ENCODE measurements at regions not wholly inside any gene's neighbourhood (a gene's known extent, or its start where the extent isn't known, plus 50 kb on each side); places are given as distances from the start of the nearest gene placed in this dataset.

- CTCF ChIA-PET = interaction anchor here (1.0 kb wide), 1 partner anchor 8 kb away, joined by 3 read pairs; no protein-coding TSS in a partner anchor
- peak; percentile 69 to 74; a peak in 5 of 6 replicates for ATAC-seq
- Histone ChIP-seq H3K27ac (no peak overlapping the region), H3K4me1 (peaks cover 8% of the 10 kb centered on the region; the same call in 2 of the 3 replicates), H3K9me3 (no peaks in the 10 kb centered on the region), H3K4me3 (no peak overlapping the region), H3K4me2 (no peak overlapping the region)
- TF ChIP-seq POLR2A (IDR thresholded peaks at IDR 0.05; ENCODE audit: low read length) = no peak
- no peak for TF ChIP-seq HOXA7 (CRISPR knock-in tag; IDR thresholded peaks at IDR 0.05)
- no peak for TF ChIP-seq NR3C1 (IDR thresholded peaks at IDR 0.05)
- no peak for TF ChIP-seq MAFK (IDR thresholded peaks at IDR 0.05; ENCODE audit: partially characterized antibody)
- TF ChIP-seq PBX3 (IDR thresholded peaks at IDR 0.05) = no peak
- no peak for TF ChIP-seq CHD4 (IDR thresholded peaks at IDR 0.05; ENCODE audit: borderline replicate concordance)
- TF ChIP-seq BHLHE40 (IDR thresholded peaks at IDR 0.05; ENCODE audit: low read depth, low read length) = no peak
- TF ChIP-seq ZSCAN20 (CRISPR knock-in tag; IDR thresholded peaks at IDR 0.05) = no peak
- no peak for TF ChIP-seq POLR2AphosphoS2 (conservative IDR thresholded peaks at IDR 0.05; ENCODE audit: low read length)
- TF ChIP-seq BCL3 (IDR thresholded peaks at IDR 0.05) = no peak
- no peak for TF ChIP-seq NPAS2 (CRISPR knock-in tag; IDR thresholded peaks at IDR 0.05; ENCODE audit: borderline replicate concordance)
- POLR2A ChIA-PET = interaction anchor here (1.5 kb wide), 1 partner anchor 81 kb away, joined by 4 read pairs; the partner anchor contains the start of gene CACUL1
- 52% methylated on average over 3 of the region's 3 CpGs for WGBS (ENCODE audit: missing lambda C conversion rate)
- peak; percentile 28 to 35 for DNase-seq (ENCODE audit: low read depth in 1 of 2, low spot score in 1 of 2)
- FAIRE-seq = no peak
These were observed 81.0 kb upstream of the CACUL1 start for GRCh38 chr10:118835682-118836326.

- Histone ChIP-seq H3K9me3 (no peaks in the 10 kb centered on the region), H3K27ac (no peak overlapping the region), H3K4me3 (no peak overlapping the region), H3K4me1 (peaks cover 8% of the 10 kb centered on the region; the same call in 2 of the 3 replicates), H3K4me2 (no peak overlapping the region)
- TF ChIP-seq HOXB5 (CRISPR knock-in tag; IDR thresholded peaks at IDR 0.05) (no peak), GATA3 (IDR thresholded peaks at IDR 0.05; ENCODE audit: borderline replicate concordance) (no peak), HES2 (IDR thresholded peaks at IDR 0.05) (no peak), NPAS2 (CRISPR knock-in tag; IDR thresholded peaks at IDR 0.05; ENCODE audit: borderline replicate concordance) (no peak), CBX8 (IDR thresholded peaks at IDR 0.05) (no peak)
- POLR2A ChIA-PET = no interaction called here
- CTCF ChIA-PET = interaction anchor here (1.0 to 1.5 kb wide), 2 partner anchors 10 to 35 kb away, joined by 3 to 4 read pairs; no protein-coding TSS in a partner anchor
- peak; percentile 77 for FAIRE-seq
- WGBS (ENCODE audit: missing lambda C conversion rate) = 88% methylated on average over 4 of the region's 4 CpGs
- ATAC-seq = no peak
- no peak for DNase-seq (ENCODE audit: low read depth in 1 of 2, low spot score in 1 of 2)
These were observed 83.6 kb upstream of the CACUL1 start for GRCh38 chr10:118838364-118838763.

- CTCF ChIA-PET = no interaction called here
- Histone ChIP-seq H3K4me1 (peaks cover 8% of the 10 kb centered on the region; the same call in 2 of the 3 replicates), H3K9me3 (no peaks in the 10 kb centered on the region), H3K27ac (no peak overlapping the region), H3K4me2 (no peak overlapping the region), H3K4me3 (no peak overlapping the region)
- WGBS (ENCODE audit: missing lambda C conversion rate) = 68% methylated on average over 3 of the region's 3 CpGs
- DNase-seq (ENCODE audit: low read depth in 1 of 2, low spot score in 1 of 2) (no peak), FAIRE-seq (no peak), ATAC-seq (no peak)
- TF ChIP-seq ELK1 (IDR thresholded peaks at IDR 0.05; ENCODE audit: low read depth, low read length) = no peak
- no peak for TF ChIP-seq RCOR1 (IDR thresholded peaks at IDR 0.05; ENCODE audit: low read depth, low read length)
- no peak for TF ChIP-seq CBX8 (IDR thresholded peaks at IDR 0.05)
- TF ChIP-seq MAFK (IDR thresholded peaks at IDR 0.05; ENCODE audit: partially characterized antibody) = no peak
- no peak for TF ChIP-seq ZC3H11A (IDR thresholded peaks at IDR 0.05)
- TF ChIP-seq GATA3 (IDR thresholded peaks at IDR 0.05; ENCODE audit: borderline replicate concordance) = no peak
- TF ChIP-seq HEYL (CRISPR knock-in tag; IDR thresholded peaks at IDR 0.05) = no peak
- POLR2A ChIA-PET = no interaction called here
These were observed 84.6 kb upstream of the CACUL1 start for GRCh38 chr10:118839348-118839747.
